ENCODE measurements at regions not wholly inside any gene's neighbourhood (a gene's known extent, or its start where the extent isn't known, plus 50 kb on each side); places are given as distances from the start of the nearest gene placed in this dataset.

DNA sequence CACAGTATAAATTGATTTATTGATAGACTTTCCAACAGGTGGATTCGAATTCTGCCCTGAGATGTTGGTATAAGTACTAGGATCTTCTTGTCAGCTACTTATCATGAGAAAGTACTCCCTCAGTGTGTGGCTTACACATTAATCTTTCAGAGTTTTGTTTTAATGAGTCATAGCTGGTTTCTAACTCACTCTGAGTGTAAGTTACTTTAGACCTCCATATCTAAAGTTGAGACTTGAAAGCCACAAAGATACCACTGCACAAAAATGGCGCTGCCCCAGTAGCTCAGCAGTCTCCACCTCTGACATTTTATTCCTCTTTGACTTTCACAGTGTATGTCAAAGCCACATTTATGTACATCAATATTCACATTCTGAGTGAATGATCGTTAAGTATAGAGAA lies 318.5 kb downstream of the ARAP2 start:
- TF ChIP-seq, protein P1, sequence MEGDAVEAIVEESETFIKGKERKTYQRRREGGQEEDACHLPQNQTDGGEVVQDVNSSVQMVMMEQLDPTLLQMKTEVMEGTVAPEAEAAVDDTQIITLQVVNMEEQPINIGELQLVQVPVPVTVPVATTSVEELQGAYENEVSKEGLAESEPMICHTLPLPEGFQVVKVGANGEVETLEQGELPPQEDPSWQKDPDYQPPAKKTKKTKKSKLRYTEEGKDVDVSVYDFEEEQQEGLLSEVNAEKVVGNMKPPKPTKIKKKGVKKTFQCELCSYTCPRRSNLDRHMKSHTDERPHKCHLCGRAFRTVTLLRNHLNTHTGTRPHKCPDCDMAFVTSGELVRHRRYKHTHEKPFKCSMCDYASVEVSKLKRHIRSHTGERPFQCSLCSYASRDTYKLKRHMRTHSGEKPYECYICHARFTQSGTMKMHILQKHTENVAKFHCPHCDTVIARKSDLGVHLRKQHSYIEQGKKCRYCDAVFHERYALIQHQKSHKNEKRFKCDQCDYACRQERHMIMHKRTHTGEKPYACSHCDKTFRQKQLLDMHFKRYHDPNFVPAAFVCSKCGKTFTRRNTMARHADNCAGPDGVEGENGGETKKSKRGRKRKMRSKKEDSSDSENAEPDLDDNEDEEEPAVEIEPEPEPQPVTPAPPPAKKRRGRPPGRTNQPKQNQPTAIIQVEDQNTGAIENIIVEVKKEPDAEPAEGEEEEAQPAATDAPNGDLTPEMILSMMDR (conservative IDR thresholded peaks at IDR 0.05; ENCODE audit: low read depth, low read length), result no peak
- no peak for TF ChIP-seq EZH2 (IDR thresholded peaks at IDR 0.05; ENCODE audit: borderline replicate concordance, low read depth, low read length, poor library complexity, severe bottlenecking)
